Peyer's patch (tissue), 4 donors: ENCODE measurements at regions not wholly inside any gene's neighbourhood (a gene's known extent, or its start where the extent isn't known, plus 50 kb on each side); places are given as distances from the start of the nearest gene placed in this dataset.

ENCODE experiments used
- CTCF ChIP-seq, 6 experiments: fragments of 450-650 bp in 4 of 6; fragments of 200-600 bp in 2 of 6; sonication (generic) in 1 of 6; IDR thresholded peaks; one replicate each; pipeline ENCODE4 v1.5.1; 2017 to 2019; ENCODE audit warnings: antibody characterized with exemption in 6 of 6, mild to moderate bottlenecking in 3 of 6, moderate library complexity in 1 of 6
- POLR2A ChIP-seq, 2 donors: fragments of 450-650 bp; IDR thresholded peaks; one replicate each; pipeline ENCODE4 v1.5.1; 2017; ENCODE audit warnings: antibody characterized with exemption in 2 of 2, mild to moderate bottlenecking in 2 of 2, moderate library complexity in 2 of 2

GRCh38 chr14:84409435-84409834 lies 1120.5 kb upstream of the FLRT2 start:
- no peak for TF ChIP-seq CTCF (IDR thresholded peaks at IDR 0.05)
- TF ChIP-seq POLR2A (IDR thresholded peaks at IDR 0.05), result no peak
